ENCODE measurements at regions not wholly inside any gene's neighbourhood (a gene's known extent, or its start where the extent isn't known, plus 50 kb on each side); places are given as distances from the start of the nearest gene placed in this dataset.

- TF ChIP-seq CTCF (IDR thresholded peaks at IDR 0.05; ENCODE audit: low read length) = no peak
- TF ChIP-seq EZH2 (IDR thresholded peaks at IDR 0.05; ENCODE audit: borderline replicate concordance, low read length) = no peak
Observed at GRCh38 chr6:112990971-112991370, 643.8 kb downstream of the RFPL4B start.
